ENCODE measurements at regions not wholly inside any gene's neighbourhood (a gene's known extent, or its start where the extent isn't known, plus 50 kb on each side); places are given as distances from the start of the nearest gene placed in this dataset.

GRCh38 chr3:87973906-87974305 is 84.9 kb downstream of the CGGBP1 start:
- TF ChIP-seq CTCF (IDR thresholded peaks at IDR 0.05) = no peak
- TF ChIP-seq POLR2A (IDR thresholded peaks at IDR 0.05) = no peak
